SK-N-SH (cell line): ENCODE measurements at regions not wholly inside any gene's neighbourhood (a gene's known extent, or its start where the extent isn't known, plus 50 kb on each side); places are given as distances from the start of the nearest gene placed in this dataset.

Experiments used
- CTCF ChIA-PET: fragments of 300-600, 350-600 bp; formaldehyde crosslinking; extraction: SDS; loops from one replicate; lab custom pipeline; 2021; lab: Yijun Ruan, JAX
- POLR2A ChIA-PET: fragments of 350-600 bp; sonication (Branson Sonifier 250); formaldehyde crosslinking; extraction: SDS; loops from one replicate; lab custom pipeline; 2020; ENCODE audit warnings: antibody characterized with exemption, inconsistent platforms; lab: Yijun Ruan, JAX
- DNase-seq: peaks from one replicate; pipeline ENCODE4 v3.0.0; 2012
- H2AFZ ChIP-seq: fragments of 200-600 bp; sonication (generic); 2 replicates; pipeline ENCODE4 v1.8.1; 2016; ENCODE audit warnings: antibody characterized with exemption, mild to moderate bottlenecking, low read depth
- H3F3A ChIP-seq: fragments of 200-600 bp; sonication (generic); replicated peaks from 2 replicates; pipeline ENCODE3; 2016; ENCODE audit warnings: antibody characterized with exemption, mild to moderate bottlenecking; ENCODE audit not compliant: insufficient read depth
- H3K27ac ChIP-seq, 2 experiments: fragments of 200-500 bp in 1 of 2; fragments of 200-600 bp in 1 of 2; sonication (Bioruptor generic) in 1 of 2; sonication (generic), shearing (Covaris generic) in 1 of 2; 2 replicates each; pipeline versions ENCODE4 v1.5.1 to v1.6.1; 2014 to 2016; ENCODE audit warnings: low read depth in 2 of 2, inconsistent platforms in 1 of 2, low read length in 1 of 2, mild to moderate bottlenecking in 1 of 2, mixed read lengths in 1 of 2
- H3K27me3 ChIP-seq: fragments of 200-600 bp; sonication (generic), shearing (Covaris generic); 2 replicates; pipeline ENCODE4 v1.6.1; 2016; ENCODE audit warnings: mixed run types; ENCODE audit not compliant: insufficient read depth
- H3K36me3 ChIP-seq, 2 experiments: fragments of 200-500 bp in 1 of 2; fragments of 200-600 bp in 1 of 2; sonication (Bioruptor generic) in 1 of 2; sonication (generic) in 1 of 2; replicated peaks in 1 of 2; 2 replicates each; pipeline versions ENCODE3 to v1.5.1; 2014 to 2016; ENCODE audit warnings: low read length in 1 of 2, mild to moderate bottlenecking in 1 of 2; ENCODE audit not compliant: insufficient read depth in 2 of 2, control insufficient read depth in 1 of 2
- H3K4me1 ChIP-seq, 2 experiments: fragments of 200-500 bp in 1 of 2; fragments of 200-600 bp in 1 of 2; sonication (Bioruptor generic) in 1 of 2; sonication (generic), shearing (Covaris generic) in 1 of 2; 2 replicates each; pipeline versions ENCODE4 v1.5.1 to v1.6.1; 2014 to 2016; ENCODE audit warnings: low read depth in 1 of 2, low read length in 1 of 2, mixed run types in 1 of 2; ENCODE audit not compliant: insufficient read depth in 2 of 2, control insufficient read depth in 1 of 2
- H3K4me2 ChIP-seq: fragments of 200-600 bp; sonication (generic), shearing (Covaris generic); 2 replicates; pipeline ENCODE4 v1.6.1; 2017; ENCODE audit warnings: mixed run types
- H3K4me3 ChIP-seq, 2 experiments: fragments of 200-500 bp in 1 of 2; fragments of 200-600 bp in 1 of 2; sonication (Bioruptor generic) in 1 of 2; sonication (generic), shearing (Covaris generic) in 1 of 2; 2 replicates each; pipeline versions ENCODE4 v1.5.1 to v1.8.1; 2014 to 2016; ENCODE audit warnings: low read depth in 2 of 2, inconsistent platforms in 1 of 2, low read length in 1 of 2, mild to moderate bottlenecking in 1 of 2, mixed read lengths in 1 of 2, moderate library complexity in 1 of 2
- H3K79me2 ChIP-seq: fragments of 200-600 bp; sonication (generic); 2 replicates; pipeline ENCODE4 v1.8.1; 2017; ENCODE audit warnings: mild to moderate bottlenecking; ENCODE audit not compliant: insufficient read depth
- H3K9ac ChIP-seq: fragments of 200-600 bp; sonication (generic); 2 replicates; pipeline ENCODE4 v1.6.1; 2017; ENCODE audit warnings: mixed run types
- H3K9me2 ChIP-seq: fragments of 200-600 bp; sonication (generic); 2 replicates; pipeline ENCODE4 v1.6.1; 2017; ENCODE audit warnings: mixed run types
- H3K9me3 ChIP-seq: fragments of 200-600 bp; sonication (generic); 2 replicates; pipeline ENCODE4 v1.6.1; 2017; ENCODE audit warnings: mixed run types, mild to moderate bottlenecking, moderate library complexity
- H4K20me1 ChIP-seq: fragments of 200-600 bp; sonication (generic); 2 replicates; pipeline ENCODE4 v1.6.1; 2017; ENCODE audit warnings: mild to moderate bottlenecking, mixed run types; ENCODE audit not compliant: insufficient read depth
- CHD2 ChIP-seq: fragments of 150-350 bp; IDR thresholded peaks from 2 replicates; pipeline ENCODE4 v1.6.1; 2018; ENCODE audit warnings: low read length; ENCODE audit not compliant: partially characterized antibody
- FOSL2 ChIP-seq: IDR thresholded peaks from 2 replicates; pipeline ENCODE4 v1.4.0; 2012; ENCODE audit warnings: low read depth, mild to moderate bottlenecking, moderate library complexity, borderline replicate concordance
- FOXJ3 ChIP-seq: sonication (generic); formaldehyde crosslinking; IDR thresholded peaks from 2 replicates; pipeline ENCODE4 v1.5.1; 2020; ENCODE audit warnings: mild to moderate bottlenecking, missing genetic modification reagents
- FOXM1 ChIP-seq: IDR thresholded peaks from 2 replicates; pipeline ENCODE4 v1.4.0; 2012; ENCODE audit warnings: low read depth, mild to moderate bottlenecking
- GABPA ChIP-seq: IDR thresholded peaks from 2 replicates; pipeline ENCODE4 v1.4.0; 2012; ENCODE audit warnings: low read depth, mild to moderate bottlenecking
- GATA2 ChIP-seq: sonication (generic); formaldehyde crosslinking; IDR thresholded peaks from 2 replicates; pipeline ENCODE4 v1.5.0; 2020; ENCODE audit warnings: mild to moderate bottlenecking, missing genetic modification reagents
- JUND ChIP-seq: IDR thresholded peaks from 2 replicates; pipeline ENCODE4 v1.4.0; 2012
- MEF2A ChIP-seq: IDR thresholded peaks from 2 replicates; pipeline ENCODE4 v1.4.0; 2012; ENCODE audit warnings: low read depth, borderline replicate concordance
- MXI1 ChIP-seq: IDR thresholded peaks from 2 replicates; pipeline ENCODE4 v1.6.1; 2012; ENCODE audit warnings: mild to moderate bottlenecking, low read depth, low read length, improper control_type of control experiment
- NFIC ChIP-seq: IDR thresholded peaks from 2 replicates; pipeline ENCODE4 v1.4.0; 2012; ENCODE audit warnings: borderline replicate concordance
- NRF1 ChIP-seq: IDR thresholded peaks from 2 replicates; pipeline ENCODE4 v1.6.1; 2012; ENCODE audit warnings: low read depth, mild to moderate bottlenecking, low read length
- POLR2AphosphoS5 ChIP-seq: IDR thresholded peaks from 2 replicates; pipeline ENCODE4 v1.6.1; 2012; ENCODE audit warnings: low read depth, low read length
- RAD21 ChIP-seq: IDR thresholded peaks from 2 replicates; pipeline ENCODE4 v1.6.1; 2012; ENCODE audit warnings: mild to moderate bottlenecking, low read length
- RCOR1 ChIP-seq: fragments of 150-350 bp; IDR thresholded peaks from 2 replicates; pipeline ENCODE4 v1.6.1; 2017; ENCODE audit warnings: antibody characterized with exemption, low read length
- RXRA ChIP-seq: IDR thresholded peaks from 2 replicates; pipeline ENCODE4 v1.4.0; 2012; ENCODE audit warnings: low read depth, mild to moderate bottlenecking, borderline replicate concordance
- SIN3A ChIP-seq: IDR thresholded peaks from 2 replicates; pipeline ENCODE4 v1.6.1; 2012; ENCODE audit warnings: low read depth, mild to moderate bottlenecking, low read length, moderate library complexity, borderline replicate concordance
- TAF1 ChIP-seq: IDR thresholded peaks from 2 replicates; pipeline ENCODE4 v1.6.1; 2012; ENCODE audit warnings: low read depth, mild to moderate bottlenecking, low read length, moderate library complexity, borderline replicate concordance
- TEAD4 ChIP-seq: IDR thresholded peaks from 2 replicates; pipeline ENCODE4 v1.4.0; 2012; ENCODE audit warnings: mild to moderate bottlenecking, borderline replicate concordance; ENCODE audit not compliant: insufficient read depth
- YY1 ChIP-seq: IDR thresholded peaks from 2 replicates; pipeline ENCODE4 v1.4.0; 2012; ENCODE audit warnings: low read depth, mild to moderate bottlenecking
- WGBS: methylation state at CpG from one replicate; pipeline ENCODE4 v1.1.6; 2017; ENCODE audit warnings: low lambda C conversion rate; 5-methylcytosine and 5-hydroxymethylcytosine counted together
- TF ChIP-seq, protein P1 (sequence below): IDR thresholded peaks from 2 replicates; pipeline ENCODE4 v1.4.0; 2012; ENCODE audit warnings: low read depth
- TF ChIP-seq, protein P2 (sequence below): fragments of 200-600 bp; sonication (generic); IDR thresholded peaks from 2 replicates; pipeline ENCODE4 v1.6.1; 2017; ENCODE audit warnings: antibody characterized with exemption, mild to moderate bottlenecking, moderate library complexity

DNA sequence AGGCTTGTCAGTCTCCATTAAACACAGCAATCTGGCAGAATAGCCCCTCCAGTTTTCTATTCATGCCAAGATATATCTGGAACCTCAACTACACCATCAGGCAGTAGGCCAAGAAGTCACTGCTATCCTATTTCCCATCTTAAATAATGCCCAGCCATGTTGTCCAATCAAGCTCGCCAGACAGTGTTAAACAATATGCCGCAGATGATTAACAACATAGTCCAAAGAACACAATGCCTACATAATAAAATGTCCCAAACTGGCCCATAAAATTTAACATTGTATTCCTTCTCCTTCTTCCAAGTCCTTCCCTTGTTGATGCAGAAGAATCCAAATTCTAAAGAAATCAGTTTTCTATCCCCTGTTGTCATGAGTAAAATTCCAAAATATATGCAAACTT, 427.4 kb upstream of the PPP2R3A start:
- H2AFZ ChIP-seq: no peak overlapping the region
- no peaks in the 10 kb centered on the region for H4K20me1 ChIP-seq
- no peaks in the 10 kb centered on the region for H3K27me3 ChIP-seq
- no peaks in the 10 kb centered on the region for H3F3A ChIP-seq
- H3K27ac ChIP-seq: no peak overlapping the region
- H3K4me1 ChIP-seq: no peaks in the 10 kb centered on the region
- H3K36me3 ChIP-seq: no peaks in the 10 kb centered on the region
- ChIA-PET CTCF (no interaction called here), POLR2A (no interaction called here)
- H3K4me3 ChIP-seq: no peak overlapping the region
- no peak overlapping the region for H3K9ac ChIP-seq
- 47% methylated on average over 2 of the region's 2 CpGs for WGBS
- no peak for TF ChIP-seq FOSL2
- no peak for TF ChIP-seq MXI1
- TF ChIP-seq RCOR1: no peak
- TF ChIP-seq MEF2A: no peak
- TF ChIP-seq GABPA: no peak
- H3K9me3 ChIP-seq: no peaks in the 10 kb centered on the region
- H3K79me2 ChIP-seq: no peaks in the 10 kb centered on the region
- no peak overlapping the region for H3K4me2 ChIP-seq
- no peaks in the 10 kb centered on the region for H3K9me2 ChIP-seq
- DNase-seq: no peak

DNA sequence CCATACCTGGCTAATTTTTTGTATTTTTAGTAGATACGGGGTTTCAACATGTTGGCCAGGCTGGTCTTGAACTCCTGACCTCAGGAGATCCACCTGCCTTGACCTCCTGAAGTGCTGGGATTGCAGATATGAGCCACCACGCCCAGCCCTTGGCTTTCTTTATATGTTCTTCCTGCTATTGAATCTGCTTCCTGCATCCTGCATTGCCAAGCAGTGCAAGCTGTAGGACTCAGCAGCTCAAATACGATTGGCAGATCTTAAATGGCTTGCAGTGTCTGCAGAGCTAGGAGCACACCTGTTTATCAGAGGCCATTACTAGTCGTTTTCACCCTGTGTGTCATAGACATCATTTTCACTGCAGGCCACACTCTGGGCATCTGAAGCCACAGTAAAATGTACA, 426.2 kb upstream of the PPP2R3A start:
- WGBS: 5% methylated on average over 4 of the region's 4 CpGs
- H4K20me1 ChIP-seq: no peaks in the 10 kb centered on the region
- CTCF ChIA-PET: no interaction called here
- no peak overlapping the region for H3K4me2 ChIP-seq
- no peak overlapping the region for H3K27ac ChIP-seq
- H2AFZ ChIP-seq: no peak overlapping the region
- no peaks in the 10 kb centered on the region for H3K9me3 ChIP-seq
- no peaks in the 10 kb centered on the region for H3K4me1 ChIP-seq
- DNase-seq: no peak
- H3K9ac ChIP-seq: no peak overlapping the region
- POLR2A ChIA-PET: no interaction called here
- H3K4me3 ChIP-seq: no peak overlapping the region
- no peaks in the 10 kb centered on the region for H3K27me3 ChIP-seq
- no peaks in the 10 kb centered on the region for H3K9me2 ChIP-seq
- no peaks in the 10 kb centered on the region for H3F3A ChIP-seq
- no peaks in the 10 kb centered on the region for H3K79me2 ChIP-seq
- TF ChIP-seq FOXJ3 (no peak), FOSL2 (no peak), RXRA (no peak), SIN3A (no peak), POLR2AphosphoS5 (no peak), MXI1 (no peak), RAD21 (no peak), RCOR1 (no peak), TAF1 (no peak), GATA2 (CRISPR knock-in tag) (no peak), NRF1 (no peak), YY1 (no peak), TEAD4 (no peak), CHD2 (no peak), JUND (no peak), FOXM1 (no peak), MEF2A (no peak), NFIC (no peak)
- TF ChIP-seq, protein P1, sequence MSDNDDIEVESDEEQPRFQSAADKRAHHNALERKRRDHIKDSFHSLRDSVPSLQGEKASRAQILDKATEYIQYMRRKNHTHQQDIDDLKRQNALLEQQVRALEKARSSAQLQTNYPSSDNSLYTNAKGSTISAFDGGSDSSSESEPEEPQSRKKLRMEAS: no peak
- TF ChIP-seq, protein P2, sequence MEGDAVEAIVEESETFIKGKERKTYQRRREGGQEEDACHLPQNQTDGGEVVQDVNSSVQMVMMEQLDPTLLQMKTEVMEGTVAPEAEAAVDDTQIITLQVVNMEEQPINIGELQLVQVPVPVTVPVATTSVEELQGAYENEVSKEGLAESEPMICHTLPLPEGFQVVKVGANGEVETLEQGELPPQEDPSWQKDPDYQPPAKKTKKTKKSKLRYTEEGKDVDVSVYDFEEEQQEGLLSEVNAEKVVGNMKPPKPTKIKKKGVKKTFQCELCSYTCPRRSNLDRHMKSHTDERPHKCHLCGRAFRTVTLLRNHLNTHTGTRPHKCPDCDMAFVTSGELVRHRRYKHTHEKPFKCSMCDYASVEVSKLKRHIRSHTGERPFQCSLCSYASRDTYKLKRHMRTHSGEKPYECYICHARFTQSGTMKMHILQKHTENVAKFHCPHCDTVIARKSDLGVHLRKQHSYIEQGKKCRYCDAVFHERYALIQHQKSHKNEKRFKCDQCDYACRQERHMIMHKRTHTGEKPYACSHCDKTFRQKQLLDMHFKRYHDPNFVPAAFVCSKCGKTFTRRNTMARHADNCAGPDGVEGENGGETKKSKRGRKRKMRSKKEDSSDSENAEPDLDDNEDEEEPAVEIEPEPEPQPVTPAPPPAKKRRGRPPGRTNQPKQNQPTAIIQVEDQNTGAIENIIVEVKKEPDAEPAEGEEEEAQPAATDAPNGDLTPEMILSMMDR: no peak
- H3K36me3 ChIP-seq: no peaks in the 10 kb centered on the region
